ENCODE measurements at regions not wholly inside any gene's neighbourhood (a gene's known extent, or its start where the extent isn't known, plus 50 kb on each side); places are given as distances from the start of the nearest gene placed in this dataset.

DNA sequence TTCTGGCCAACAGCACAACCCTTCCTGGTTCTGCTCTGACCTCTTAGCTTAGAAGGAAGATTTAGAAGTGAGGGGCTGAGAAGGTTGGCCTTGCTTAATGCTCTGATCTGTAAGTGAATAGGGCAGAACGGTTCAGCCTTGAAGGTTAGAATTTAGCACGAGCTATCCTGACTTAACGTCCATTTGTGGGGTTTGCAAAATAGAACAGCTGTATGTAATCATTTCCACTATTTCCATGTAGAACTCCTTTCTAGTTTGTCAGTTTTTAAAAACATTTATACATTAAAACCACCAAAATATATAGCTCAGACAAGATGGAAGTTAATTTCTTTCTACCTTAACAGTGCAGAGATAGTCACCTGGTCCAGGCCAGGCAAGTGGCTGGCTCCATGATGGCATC, 89.9 kb downstream of the TBX19 start:
- TF ChIP-seq, protein P1, sequence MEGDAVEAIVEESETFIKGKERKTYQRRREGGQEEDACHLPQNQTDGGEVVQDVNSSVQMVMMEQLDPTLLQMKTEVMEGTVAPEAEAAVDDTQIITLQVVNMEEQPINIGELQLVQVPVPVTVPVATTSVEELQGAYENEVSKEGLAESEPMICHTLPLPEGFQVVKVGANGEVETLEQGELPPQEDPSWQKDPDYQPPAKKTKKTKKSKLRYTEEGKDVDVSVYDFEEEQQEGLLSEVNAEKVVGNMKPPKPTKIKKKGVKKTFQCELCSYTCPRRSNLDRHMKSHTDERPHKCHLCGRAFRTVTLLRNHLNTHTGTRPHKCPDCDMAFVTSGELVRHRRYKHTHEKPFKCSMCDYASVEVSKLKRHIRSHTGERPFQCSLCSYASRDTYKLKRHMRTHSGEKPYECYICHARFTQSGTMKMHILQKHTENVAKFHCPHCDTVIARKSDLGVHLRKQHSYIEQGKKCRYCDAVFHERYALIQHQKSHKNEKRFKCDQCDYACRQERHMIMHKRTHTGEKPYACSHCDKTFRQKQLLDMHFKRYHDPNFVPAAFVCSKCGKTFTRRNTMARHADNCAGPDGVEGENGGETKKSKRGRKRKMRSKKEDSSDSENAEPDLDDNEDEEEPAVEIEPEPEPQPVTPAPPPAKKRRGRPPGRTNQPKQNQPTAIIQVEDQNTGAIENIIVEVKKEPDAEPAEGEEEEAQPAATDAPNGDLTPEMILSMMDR (IDR thresholded peaks at IDR 0.05), result no peak
- TF ChIP-seq POLR2A (IDR thresholded peaks at IDR 0.05), result no peak

Measured in Peyer's patch (tissue), 4 donors.